ENCODE measurements at regions not wholly inside any gene's neighbourhood (a gene's known extent, or its start where the extent isn't known, plus 50 kb on each side); places are given as distances from the start of the nearest gene placed in this dataset.
"Not testable (repeated sequence)": the region's sequence is repeated elsewhere in the genome, so short reads cannot be mapped to it uniquely, and the experiment has no call there.

DNA sequence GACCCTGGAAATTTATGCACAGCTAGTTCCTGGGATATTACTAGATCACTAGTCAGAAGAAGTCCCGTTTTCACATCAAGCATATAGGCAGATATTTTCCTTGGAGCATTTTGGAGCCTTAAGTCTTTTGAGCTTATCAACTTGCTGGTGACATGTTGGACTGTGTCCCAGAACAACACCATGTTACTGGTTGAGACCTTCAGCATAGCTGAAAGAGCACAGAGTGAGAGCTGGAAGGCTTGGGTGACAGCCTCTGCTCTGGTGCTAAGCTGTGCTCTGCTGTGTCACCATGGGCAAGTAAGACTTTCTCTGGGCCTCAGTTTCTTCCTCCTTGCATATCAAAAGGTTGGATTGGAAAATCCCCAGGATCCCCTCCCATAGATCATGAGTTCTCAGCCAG is 116.6 kb upstream of the FRMPD4 start:
- Mint-ChIP-seq H3K9me3 (peaks cover 0 to 5% (median 0%) of the 10 kb centered on the region in 7 donors), H3K27me3 (peaks cover 5 to 29% (median 13%) of the 10 kb centered on the region in 3 donors), H3K36me3 (no peaks in the 10 kb centered on the region), H3K4me3 (no peak overlapping the region), H3K4me1 (no peaks in the 10 kb centered on the region), H3K27ac (no peak overlapping the region)
- DNase-seq (no peak), ATAC-seq (ENCODE audit: low read depth in 2 of 2) (no peak)

DNA sequence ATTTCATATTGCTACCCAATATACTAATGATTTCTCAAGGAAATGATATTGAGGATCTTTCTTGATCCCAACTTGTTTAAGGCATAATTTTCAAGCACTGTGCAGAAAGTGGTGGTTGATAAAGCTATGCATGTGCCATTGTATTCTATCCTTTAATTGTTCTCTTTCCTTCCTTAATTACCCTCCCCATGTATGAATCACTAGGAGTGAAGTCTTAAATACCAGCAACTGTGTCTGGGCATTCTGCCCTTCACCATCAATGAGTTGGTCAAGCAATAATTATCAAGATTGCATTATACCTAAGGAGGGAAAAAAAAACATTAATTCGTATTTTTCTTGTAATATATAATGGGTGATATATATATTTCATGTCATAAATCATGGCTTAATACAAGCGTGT is 111.8 kb upstream of the FRMPD4 start:
- no peaks in the 10 kb centered on the region for H3K36me3 Mint-ChIP-seq
- H3K27ac Mint-ChIP-seq: no peak overlapping the region
- no peaks in the 10 kb centered on the region for H3K4me1 Mint-ChIP-seq
- DNase-seq (no peak), ATAC-seq (ENCODE audit: low read depth in 2 of 2) (no peak)
- H3K9me3 Mint-ChIP-seq: peaks cover 0 to 2% (median 0%) of the 10 kb centered on the region in 7 donors
- no peak overlapping the region for H3K4me3 Mint-ChIP-seq
- H3K27me3 Mint-ChIP-seq: peaks cover 0 to 19% (median 14%) of the 10 kb centered on the region in 3 donors

DNA sequence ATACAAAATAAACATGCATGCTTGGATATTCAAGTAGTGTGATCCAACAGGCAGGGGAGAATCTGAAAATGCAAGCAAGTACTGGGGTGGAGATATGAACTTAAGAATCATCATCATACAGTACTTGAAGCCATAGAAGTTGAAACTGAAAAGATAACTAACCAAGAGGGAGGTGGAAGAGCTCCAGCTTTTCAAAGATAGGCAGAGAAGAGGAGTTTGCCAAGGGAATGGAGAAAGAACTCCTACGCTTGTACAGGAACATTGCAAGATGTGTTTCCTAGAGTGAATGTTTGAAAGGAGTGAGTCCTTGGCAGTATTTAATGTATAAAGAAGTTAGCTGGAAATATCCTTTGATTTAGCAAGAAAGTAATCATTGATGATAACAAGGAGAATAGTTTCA is 106.2 kb upstream of the FRMPD4 start:
- no peak for ATAC-seq (ENCODE audit: low read depth in 2 of 2)
- Mint-ChIP-seq H3K36me3 (no peaks in the 10 kb centered on the region), H3K9me3 (peaks cover 0 to 2% (median 0%) of the 10 kb centered on the region in 7 donors), H3K27ac (no peak overlapping the region), H3K4me1 (no peaks in the 10 kb centered on the region), H3K27me3 (peaks cover 0 to 5% (median 0%) of the 10 kb centered on the region in 3 donors), H3K4me3 (no peak overlapping the region)
- DNase-seq: no peak

DNA sequence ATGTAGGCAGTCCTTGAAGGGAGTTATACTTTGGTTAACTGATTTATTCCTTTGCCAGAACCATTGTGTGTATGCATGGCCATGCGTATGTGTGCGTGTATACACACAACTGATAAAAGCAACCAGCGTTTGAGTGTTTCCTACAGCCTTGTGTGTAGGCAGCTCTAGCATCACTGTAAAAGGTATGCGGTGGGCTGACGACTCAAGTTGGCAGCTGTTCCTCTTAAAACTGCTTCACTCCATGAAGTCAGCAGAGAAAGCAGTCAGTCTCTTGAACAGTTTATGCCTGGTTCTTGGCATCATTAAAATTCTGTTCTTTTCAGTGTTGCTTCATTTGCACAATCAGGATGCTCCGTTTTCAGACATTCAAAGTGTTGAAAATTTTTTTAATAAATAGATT is 103.5 kb upstream of the FRMPD4 start:
- no peak for DNase-seq
- Mint-ChIP-seq H3K9me3 (no peaks in the 10 kb centered on the region), H3K27ac (no peak overlapping the region), H3K4me3 (no peak overlapping the region), H3K27me3 (peaks cover 0 to 4% (median 0%) of the 10 kb centered on the region in 3 donors), H3K36me3 (no peaks in the 10 kb centered on the region), H3K4me1 (no peaks in the 10 kb centered on the region)
- no peak for ATAC-seq (ENCODE audit: low read depth in 2 of 2)

DNA sequence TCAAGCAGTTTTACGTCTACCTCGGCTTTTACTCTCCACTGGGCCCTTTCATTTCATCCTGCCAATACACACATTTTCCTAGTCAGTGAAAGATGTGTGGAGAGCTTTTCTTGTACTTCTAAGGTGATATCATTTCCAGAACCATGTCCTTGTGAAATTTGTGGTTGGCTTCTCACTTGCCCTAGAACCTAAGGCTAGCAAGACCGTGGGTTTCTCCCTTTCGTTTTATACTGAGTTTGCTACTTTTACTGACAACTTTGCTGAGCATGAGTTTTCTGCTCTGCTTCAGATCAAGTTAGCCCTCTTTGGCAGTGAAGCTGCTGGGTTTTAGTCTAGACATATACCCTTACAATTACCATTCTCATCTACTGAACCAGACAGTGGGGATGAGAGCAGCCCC is 95.7 kb upstream of the FRMPD4 start:
- H3K27ac Mint-ChIP-seq: no peak overlapping the region
- no peaks in the 10 kb centered on the region for H3K27me3 Mint-ChIP-seq
- no peaks in the 10 kb centered on the region for H3K4me1 Mint-ChIP-seq
- H3K36me3 Mint-ChIP-seq: no peaks in the 10 kb centered on the region
- no peak for DNase-seq
- H3K4me3 Mint-ChIP-seq: no peak overlapping the region
- ATAC-seq (ENCODE audit: low read depth in 2 of 2): no peak
- H3K9me3 Mint-ChIP-seq: peaks cover 0 to 3% (median 2%) of the 10 kb centered on the region in 7 donors

DNA sequence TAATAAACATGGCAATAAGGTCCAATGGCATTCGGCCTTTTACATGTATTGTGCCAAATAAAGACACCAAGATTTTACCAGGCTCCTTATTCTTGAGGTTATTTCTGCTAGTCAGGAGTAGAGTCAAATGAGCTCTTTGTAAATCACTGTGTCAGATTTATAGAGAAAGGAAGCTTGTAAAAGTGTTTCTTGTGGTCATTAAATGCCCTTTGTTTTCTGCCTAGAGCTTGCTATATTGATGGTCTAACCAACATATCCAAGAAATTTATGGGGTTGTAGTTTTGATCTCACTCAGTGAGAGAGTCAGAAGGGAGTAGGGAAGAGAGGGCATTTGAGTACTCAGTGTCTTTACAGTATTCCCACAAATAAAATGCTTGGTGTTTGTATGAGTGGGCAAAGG is 86.2 kb upstream of the FRMPD4 start:
- ATAC-seq (ENCODE audit: low read depth in 2 of 2): no peak
- H3K9me3 Mint-ChIP-seq: peaks cover 0 to 26% (median 7%) of the 10 kb centered on the region in 7 donors
- no peak overlapping the region for H3K4me3 Mint-ChIP-seq
- H3K27me3 Mint-ChIP-seq: peaks cover 0 to 12% (median 7%) of the 10 kb centered on the region in 3 donors
- no peaks in the 10 kb centered on the region for H3K36me3 Mint-ChIP-seq
- no peaks in the 10 kb centered on the region for H3K4me1 Mint-ChIP-seq
- no peak overlapping the region for H3K27ac Mint-ChIP-seq
- DNase-seq: no peak

DNA sequence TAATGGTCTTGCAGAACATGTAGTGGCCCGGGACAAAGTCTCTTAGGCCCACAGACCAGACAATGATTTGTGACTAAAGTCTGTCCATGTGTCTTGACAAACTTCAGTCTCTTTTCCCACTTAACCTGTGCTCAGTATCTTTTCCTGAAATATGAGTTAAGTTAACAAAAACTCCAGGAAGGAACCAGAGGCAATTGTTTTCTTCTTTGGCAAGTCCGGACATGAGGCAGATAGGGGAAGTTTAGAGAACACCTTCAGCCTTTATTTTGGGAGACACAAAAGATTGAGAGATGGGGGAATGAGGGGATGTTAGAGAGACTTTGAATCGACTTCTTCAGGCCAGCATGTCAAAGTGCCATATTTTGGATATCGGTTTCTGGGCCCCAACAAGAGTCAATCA is 80.2 kb upstream of the FRMPD4 start:
- ATAC-seq (ENCODE audit: low read depth in 2 of 2) (no peak), DNase-seq (no peak)
- H3K4me3 Mint-ChIP-seq: no peak overlapping the region
- peaks cover 0 to 7% (median 1%) of the 10 kb centered on the region in 7 donors for H3K9me3 Mint-ChIP-seq
- no peak overlapping the region for H3K27ac Mint-ChIP-seq
- peaks cover 0 to 16% (median 0%) of the 10 kb centered on the region in 3 donors for H3K27me3 Mint-ChIP-seq
- H3K4me1 Mint-ChIP-seq: no peaks in the 10 kb centered on the region
- no peaks in the 10 kb centered on the region for H3K36me3 Mint-ChIP-seq

DNA sequence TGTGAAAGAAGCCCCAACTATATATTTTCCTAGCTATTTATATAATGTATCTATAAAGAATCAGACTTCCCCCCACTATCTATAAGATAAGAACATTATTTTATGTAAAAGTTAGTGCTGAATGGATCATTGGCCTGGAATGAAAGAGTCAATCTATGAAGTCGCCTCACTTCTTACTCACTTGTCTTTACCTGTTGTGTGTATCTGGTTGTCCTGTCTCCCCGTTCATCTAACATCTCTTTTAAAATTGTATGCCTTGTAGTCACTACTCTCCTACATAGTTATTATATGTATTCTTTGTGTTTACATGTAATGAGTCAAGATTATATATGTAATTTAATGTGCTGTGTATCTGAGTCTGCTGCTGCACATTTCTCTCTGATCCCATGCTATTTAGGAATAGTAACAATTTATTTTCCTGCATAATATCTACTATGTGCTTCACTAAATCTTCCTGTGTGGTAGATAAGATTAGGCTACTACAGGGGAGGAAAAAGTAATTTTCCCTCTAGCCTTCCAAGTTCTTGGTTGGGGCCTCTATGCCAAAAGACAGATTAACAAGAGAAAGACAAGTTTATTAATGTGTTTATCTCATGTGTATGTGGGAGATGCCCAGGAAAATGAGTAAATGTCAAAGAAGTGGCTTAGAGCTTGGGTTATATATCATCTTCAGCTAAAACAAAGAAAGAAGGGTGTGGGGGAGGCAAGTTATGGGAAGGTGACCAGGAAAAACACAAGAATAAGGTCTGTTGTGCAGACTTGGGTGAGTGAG is 77.6 kb upstream of the FRMPD4 start:
- Mint-ChIP-seq H3K4me3 (no peak overlapping the region), H3K36me3 (no peaks in the 10 kb centered on the region), H3K4me1 (no peaks in the 10 kb centered on the region), H3K27me3 (peaks cover 6 to 13% (median 8%) of the 10 kb centered on the region in 3 donors), H3K27ac (no peak overlapping the region), H3K9me3 (peaks cover 0 to 3% (median 0%) of the 10 kb centered on the region in 7 donors)
- no peak for DNase-seq
- no peak for ATAC-seq (ENCODE audit: low read depth in 2 of 2)

DNA sequence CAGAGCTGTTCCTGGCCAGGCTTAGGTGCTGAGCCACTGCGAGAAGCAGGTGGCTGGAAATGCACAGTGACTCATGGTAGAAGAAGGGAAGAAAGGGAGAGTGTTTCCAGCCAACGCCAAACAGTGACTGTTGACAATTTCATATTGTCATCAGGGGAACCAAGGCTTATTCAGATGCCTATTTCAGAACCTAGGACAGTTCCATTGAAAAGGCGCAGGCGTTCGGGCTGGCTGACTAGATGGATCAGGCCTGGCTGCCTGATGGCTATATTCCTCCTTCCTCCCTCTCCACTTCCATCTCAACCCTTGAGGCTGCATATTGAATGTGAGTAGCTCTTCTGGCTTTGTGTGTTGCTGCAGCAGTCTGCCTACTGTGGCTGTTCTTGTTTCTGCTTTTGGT is 73.0 kb upstream of the FRMPD4 start:
- Mint-ChIP-seq H3K4me1 (no peaks in the 10 kb centered on the region), H3K9me3 (peaks cover 0 to 3% (median 0%) of the 10 kb centered on the region in 7 donors), H3K27me3 (peaks cover 19 to 31% (median 25%) of the 10 kb centered on the region in 3 donors), H3K4me3 (peak overlapping the region in 1 of 8 donors; percentile 48), H3K27ac (no peak overlapping the region), H3K36me3 (no peaks in the 10 kb centered on the region)
- DNase-seq (no peak), ATAC-seq (ENCODE audit: low read depth in 2 of 2) (no peak)

DNA sequence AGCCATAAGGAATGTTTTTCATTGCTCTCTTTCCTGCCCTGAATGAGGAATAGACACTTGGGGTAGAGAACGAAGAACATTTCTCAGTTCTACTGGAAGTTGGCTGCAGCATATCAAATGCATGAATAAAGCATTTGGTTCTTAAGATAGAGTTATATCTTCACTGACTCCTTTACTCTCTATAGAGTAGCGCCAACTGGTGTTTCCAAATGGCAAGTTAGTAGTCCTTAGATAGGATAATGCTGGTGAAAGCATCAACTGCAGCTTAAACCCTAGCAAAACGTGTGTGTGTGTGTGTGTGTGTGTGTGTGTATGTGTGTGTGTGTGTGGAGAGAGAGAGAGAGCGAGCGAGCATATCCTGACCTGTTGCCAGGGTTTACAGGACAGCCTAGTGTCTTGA is 62.2 kb upstream of the FRMPD4 start:
- ATAC-seq (ENCODE audit: low read depth in 2 of 2) (no peak), DNase-seq (no peak)
- H3K27me3 Mint-ChIP-seq: peaks cover 15 to 32% (median 29%) of the 10 kb centered on the region in 3 donors
- no peaks in the 10 kb centered on the region for H3K4me1 Mint-ChIP-seq
- no peaks in the 10 kb centered on the region for H3K36me3 Mint-ChIP-seq
- H3K9me3 Mint-ChIP-seq: peaks cover 0 to 2% (median 0%) of the 10 kb centered on the region in 7 donors
- no peak overlapping the region for H3K4me3 Mint-ChIP-seq
- no peak overlapping the region for H3K27ac Mint-ChIP-seq

DNA sequence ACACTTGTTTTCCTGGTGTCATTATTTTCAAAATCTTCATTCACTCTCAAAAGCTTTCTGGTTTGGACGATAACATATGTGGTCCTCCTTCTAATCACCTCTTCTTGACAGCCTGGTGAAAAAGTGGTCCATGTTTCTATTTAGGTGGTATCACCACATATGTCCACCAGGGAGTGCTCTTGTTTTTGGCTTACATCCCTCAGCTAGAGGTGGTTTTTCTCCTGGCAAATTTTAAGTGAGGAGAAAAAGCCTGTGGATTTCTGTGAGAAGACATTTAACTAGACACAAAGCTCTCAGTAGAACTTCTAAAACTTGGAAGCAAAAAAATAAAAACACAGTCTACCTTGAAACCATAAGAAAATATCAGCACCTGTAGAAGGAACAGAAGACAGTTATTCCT is 58.0 kb upstream of the FRMPD4 start:
- H3K36me3 Mint-ChIP-seq: no peaks in the 10 kb centered on the region
- ATAC-seq (ENCODE audit: low read depth in 2 of 2) (no peak), DNase-seq (peak; percentile 6)
- H3K27me3 Mint-ChIP-seq: peaks cover 8 to 15% (median 14%) of the 10 kb centered on the region in 3 donors
- H3K4me1 Mint-ChIP-seq: no peaks in the 10 kb centered on the region
- H3K4me3 Mint-ChIP-seq: no peak overlapping the region
- H3K27ac Mint-ChIP-seq: no peak overlapping the region
- peaks cover 0 to 7% (median 5%) of the 10 kb centered on the region in 7 donors for H3K9me3 Mint-ChIP-seq

DNA sequence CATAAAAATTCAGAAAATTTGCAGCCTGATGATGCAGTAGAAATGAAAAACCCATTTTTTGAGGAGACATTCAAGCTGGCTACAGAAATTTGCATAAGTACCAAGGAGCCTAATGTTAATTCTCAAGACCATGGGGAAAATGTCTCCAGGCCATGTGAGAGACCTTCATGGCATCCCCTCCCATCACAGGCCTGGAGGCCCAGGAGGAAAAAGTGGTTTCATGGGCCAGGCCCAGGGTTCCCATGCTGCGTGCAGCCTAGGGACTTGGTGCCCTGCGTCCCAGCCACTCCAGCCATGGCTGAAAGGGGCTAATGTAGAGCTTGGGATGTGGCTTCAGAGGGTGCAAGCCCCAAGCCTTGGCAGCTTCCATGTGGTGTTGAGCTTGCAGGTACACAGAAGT is 55.3 kb upstream of the FRMPD4 start:
- not testable (repeated sequence) for H3K36me3 Mint-ChIP-seq; H3K27ac Mint-ChIP-seq; H3K27me3 Mint-ChIP-seq; ATAC-seq (ENCODE audit: low read depth in 2 of 2); DNase-seq; H3K4me3 Mint-ChIP-seq; H3K9me3 Mint-ChIP-seq; H3K4me1 Mint-ChIP-seq
